GM18520 (cell line): ENCODE measurements at regions not wholly inside any gene's neighbourhood (a gene's known extent, or its start where the extent isn't known, plus 50 kb on each side); places are given as distances from the start of the nearest gene placed in this dataset.

Experiments
- ATAC-seq: cut with Tn5 transposase; IDR thresholded peaks from one replicate; pipeline ENCODE4 v1.9.1; 2021; ENCODE audit not compliant: unreplicated experiment

- no peak for ATAC-seq
These were observed 115.8 kb downstream of the BCOR start for GRCh38 chrX:39981946-39982345.

GRCh38 chrX:39982948-39983347, 114.8 kb downstream of the BCOR start:
- no peak for ATAC-seq

- no peak for ATAC-seq
These were observed 114.0 kb downstream of the BCOR start for GRCh38 chrX:39983715-39984114.

GRCh38 chrX:39984191-39984956, 113.4 kb downstream of the BCOR start:
- ATAC-seq = no peak

GRCh38 chrX:39985071-39985470, 112.7 kb downstream of the BCOR start:
- ATAC-seq = no peak

GRCh38 chrX:39985551-39985950, 112.2 kb downstream of the BCOR start:
- no peak for ATAC-seq

- ATAC-seq = no peak
These were observed 109.3 kb downstream of the BCOR start for GRCh38 chrX:39988496-39988895.

- no peak for ATAC-seq
These were observed 107.4 kb downstream of the BCOR start for GRCh38 chrX:39990388-39990787.

GRCh38 chrX:39992300-39992699, 105.5 kb downstream of the BCOR start:
- no peak for ATAC-seq

- ATAC-seq = no peak
These were observed 102.3 kb downstream of the BCOR start for GRCh38 chrX:39995457-39995856.

GRCh38 chrX:39996536-39996935, 101.2 kb downstream of the BCOR start:
- ATAC-seq = no peak

GRCh38 chrX:39998636-39999406, 98.9 kb downstream of the BCOR start:
- ATAC-seq = no peak
